Stimulated activated CD4-positive, alpha-beta T cell treated with anti-CD3 and anti-CD28 coated beads, Interleukin-4, amount 100 ng/mL, for 48 hours (primary cell): ENCODE measurements at regions not wholly inside any gene's neighbourhood (a gene's known extent, or its start where the extent isn't known, plus 50 kb on each side); places are given as distances from the start of the nearest gene placed in this dataset.

Source experiments
- DNase-seq, 2 donors: peaks; one replicate each; pipeline ENCODE4 v3.0.0-alpha.2; 2020; ENCODE audit warnings: low read depth in 2 of 2

DNA sequence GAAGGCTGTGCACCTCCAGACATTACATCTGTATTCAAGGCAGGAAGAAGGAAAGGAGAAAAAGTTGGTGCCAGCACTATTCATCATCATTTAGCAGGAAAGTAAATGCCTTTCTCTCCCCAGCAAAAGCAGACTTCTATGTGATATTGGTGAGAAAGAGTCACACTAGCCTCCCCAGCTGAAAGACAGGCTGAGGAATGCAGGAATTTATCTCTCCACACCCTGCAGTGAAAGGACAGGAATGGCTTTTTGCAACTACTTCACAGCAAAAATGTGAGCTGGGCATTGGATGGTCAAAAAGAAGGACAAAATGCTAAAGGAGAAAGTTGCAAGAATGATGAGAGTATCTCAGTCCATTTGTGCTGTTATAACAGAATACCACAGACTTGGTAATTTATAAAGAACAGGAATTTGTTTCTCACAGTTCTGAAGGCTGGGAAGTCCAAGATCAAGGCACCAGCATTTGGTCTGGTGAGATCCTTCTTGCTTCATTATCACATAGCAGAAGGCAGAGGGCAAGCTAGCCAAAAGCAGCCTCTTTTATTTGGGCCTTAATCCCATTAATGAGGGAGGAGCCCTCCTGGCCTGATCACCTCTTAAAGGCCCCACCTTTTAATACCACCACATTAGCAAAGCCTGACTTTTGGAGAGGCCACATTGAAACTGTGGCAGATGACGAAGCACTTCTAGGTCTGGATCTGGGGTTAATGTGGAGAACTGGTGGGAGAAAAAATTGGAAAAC lies 388.1 kb upstream of the SLC14A2 start:
- DNase-seq: no peak

DNA sequence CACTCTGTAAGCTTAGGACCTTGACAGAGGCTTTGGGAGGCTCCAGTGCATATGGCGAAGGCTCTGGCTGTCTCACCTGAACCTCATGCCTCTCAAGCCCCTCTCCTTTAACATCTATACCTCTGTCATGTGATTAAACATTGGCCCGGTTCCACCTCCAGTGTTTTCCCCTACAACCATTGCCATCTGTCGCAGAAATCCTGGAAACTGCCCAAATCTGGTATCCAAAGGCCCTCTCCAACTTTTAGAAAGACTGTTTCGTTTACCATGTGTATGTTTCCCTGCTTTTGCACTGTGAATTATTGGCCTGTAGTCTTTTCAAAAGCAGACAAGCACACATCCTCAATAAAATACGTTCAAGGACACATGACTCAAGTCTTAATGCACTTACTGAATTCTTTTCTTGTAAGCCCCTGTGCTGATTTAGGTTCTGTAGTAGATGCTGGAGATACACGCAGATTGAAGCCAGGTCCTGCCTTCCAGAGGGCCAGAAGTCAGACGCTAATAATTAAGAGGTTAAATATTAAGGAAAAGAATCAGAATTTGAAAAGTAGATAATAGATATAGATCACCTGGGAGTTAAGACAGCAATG lies 386.4 kb upstream of the SLC14A2 start:
- DNase-seq: no peak

DNA sequence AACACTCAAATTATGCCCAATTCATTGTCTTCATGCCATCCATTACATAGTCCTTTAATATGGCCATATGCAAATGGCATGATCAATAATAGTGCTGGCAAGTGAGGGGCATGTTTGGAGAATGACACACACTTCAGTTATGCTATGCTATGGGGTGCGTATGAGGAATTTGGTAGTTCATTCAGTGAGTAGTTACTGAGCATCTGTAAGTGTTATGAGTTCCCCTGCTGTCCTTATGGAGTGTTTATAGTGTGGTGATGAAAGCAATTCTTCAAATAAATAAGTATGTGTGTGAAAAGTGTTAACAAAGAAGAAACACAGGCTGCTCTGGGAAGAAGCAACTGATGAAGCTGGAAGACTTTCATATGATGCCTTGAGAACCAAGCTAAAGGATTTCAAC lies 383.7 kb upstream of the SLC14A2 start:
- no peak for DNase-seq

DNA sequence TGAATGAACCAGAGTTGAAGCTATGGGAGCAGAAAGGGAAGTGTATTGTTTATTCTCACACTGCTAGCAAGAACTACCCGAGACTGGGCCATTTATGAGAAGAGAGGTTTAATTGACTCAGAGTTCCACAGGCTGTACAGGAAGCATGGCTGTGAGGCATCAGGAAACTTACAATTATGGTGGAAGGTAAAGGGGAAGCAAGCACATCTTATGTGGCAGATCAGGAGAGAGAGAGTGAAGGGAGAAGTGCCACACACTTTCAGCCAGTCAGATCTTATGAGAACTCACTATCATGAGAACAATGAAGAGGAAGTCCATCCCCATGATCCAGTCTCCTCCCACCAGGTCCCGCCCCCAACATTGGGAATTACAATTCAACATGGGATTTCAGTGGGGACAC lies 383.2 kb upstream of the SLC14A2 start:
- no peak for DNase-seq

DNA sequence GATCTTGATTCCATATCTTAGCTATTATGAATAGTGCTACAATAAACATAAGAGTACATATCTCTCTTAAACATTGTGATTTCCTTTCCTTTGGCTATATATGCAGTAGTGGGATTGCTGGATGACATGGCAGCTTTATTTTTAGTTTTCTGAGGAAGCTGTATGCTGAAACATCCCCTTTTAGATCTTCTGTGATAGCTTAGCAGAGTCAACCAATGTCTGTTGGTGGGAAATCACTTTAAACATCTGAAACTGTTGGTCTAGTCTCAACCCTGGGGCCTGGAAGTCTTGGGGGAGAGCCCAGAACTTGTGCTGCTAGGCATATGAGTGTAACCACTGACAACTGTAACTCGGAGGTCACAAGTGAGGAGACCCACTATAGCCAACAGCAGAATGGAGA lies 378.6 kb upstream of the SLC14A2 start:
- DNase-seq: no peak

DNA sequence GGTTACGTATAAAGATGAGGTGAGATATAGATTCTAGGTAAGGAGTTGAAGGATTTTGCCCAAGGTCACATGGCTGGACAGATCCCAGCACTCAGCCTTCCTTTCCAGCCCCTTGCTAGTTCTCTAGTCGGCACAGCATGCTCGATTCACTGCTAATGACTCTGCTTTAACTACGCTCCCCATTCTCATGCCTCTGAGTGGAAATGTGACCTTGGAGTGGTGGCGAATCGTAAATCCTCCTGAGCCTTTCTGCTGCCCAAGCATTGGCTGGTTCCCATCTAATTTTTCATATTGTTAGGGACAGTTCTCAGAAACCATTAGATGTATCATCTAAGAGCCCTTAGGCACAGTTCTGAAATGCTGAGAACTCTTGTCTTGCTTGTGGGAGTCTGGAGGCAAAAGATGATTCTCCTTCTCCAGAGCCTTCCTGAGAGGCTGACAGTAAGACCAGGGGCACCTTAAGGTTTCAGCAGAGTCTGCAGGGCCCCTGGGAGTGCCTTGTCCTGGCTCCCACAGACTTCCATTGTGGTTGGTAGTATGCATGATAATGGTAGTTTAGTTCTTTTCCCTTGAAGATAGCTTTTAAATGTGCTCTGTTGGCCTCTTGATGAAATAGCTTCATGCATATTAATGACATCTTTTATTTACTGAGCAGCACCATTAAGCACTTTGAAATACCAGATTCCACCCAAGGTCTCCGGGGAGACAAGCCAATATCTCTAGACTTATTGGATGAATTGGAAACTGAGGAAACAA lies 377.8 kb upstream of the SLC14A2 start:
- DNase-seq: no peak

DNA sequence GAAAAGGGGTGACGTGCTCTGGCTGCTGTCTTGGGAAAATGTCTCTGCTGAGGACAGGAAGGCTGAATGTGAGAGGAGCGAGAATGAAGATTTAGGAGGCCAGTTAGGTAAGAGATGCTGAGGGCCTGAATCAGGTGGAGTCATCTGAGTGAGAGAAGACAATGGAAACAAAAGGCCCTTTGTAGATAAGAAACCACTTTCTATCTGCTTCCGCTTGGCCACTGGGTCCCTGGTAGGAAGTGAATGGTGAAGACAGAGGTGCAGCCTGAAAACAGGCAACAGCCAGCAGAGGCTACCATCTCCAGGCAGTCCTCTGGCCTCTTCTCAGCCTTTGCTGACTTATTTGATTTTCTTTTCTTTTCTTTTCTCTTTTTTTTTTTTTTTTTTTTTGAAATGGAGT lies 374.0 kb upstream of the SLC14A2 start:
- no peak for DNase-seq

DNA sequence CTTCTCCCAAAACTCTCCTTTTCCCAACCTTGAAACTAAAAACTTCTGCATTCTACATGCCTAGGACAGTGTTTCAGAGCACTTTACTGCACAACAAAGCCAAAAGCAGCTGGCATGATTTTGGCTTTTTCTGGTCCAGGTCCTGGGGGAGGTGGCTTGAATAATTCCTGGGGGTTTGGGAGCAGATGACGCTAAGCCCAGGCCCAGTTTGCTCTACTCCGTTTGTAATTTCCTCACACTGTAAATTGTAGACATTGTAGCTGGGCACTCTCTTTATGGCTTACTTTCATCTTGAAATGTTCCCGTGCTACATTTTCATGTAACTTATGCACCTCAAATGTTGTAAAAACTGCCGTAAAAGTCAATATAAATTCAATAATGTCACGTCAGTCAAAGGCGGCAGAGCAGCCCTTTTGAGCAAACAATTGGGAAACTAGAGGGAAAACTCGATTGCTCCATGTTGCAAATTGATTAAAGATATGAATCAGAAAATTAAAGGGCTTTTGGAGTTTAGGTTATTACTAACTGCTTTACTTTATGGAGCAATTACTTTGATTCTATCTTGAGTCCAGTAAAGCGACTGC lies 373.2 kb upstream of the SLC14A2 start:
- no peak for DNase-seq

DNA sequence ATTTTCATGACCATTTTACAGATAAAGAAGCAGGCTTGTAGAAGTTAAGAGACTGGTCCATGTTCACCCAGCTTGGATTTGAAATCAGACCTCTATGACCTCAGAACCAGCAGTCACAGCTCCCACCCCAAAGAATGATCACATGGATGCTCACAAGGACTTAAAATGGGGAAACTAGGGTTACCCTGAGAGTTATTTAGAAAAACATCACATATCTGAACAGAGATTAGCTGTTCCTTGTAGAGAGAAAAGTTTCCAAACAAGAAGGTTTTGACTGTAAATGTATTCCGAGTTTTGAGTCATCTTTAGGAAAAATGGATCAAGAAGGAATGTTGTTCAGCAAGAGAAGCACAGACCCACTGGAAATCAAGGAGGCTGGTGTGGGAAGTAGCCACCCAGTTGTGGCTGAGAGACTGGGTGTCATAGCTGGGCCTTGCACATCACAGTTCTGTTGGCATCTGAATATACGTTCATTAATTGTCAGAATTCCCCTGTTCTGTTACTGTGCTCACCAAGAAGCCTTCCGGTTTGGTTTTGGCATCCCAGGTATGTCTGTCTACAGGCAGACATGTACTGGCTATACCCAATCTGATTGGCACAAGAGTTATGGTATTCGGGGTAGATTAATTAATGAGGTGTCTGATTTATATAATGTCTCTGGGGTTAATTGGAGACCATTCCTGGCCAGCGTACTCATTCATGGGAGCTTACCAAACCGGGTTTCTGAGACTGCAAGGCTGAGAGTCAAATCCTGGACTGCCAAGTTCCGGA lies 371.8 kb upstream of the SLC14A2 start:
- DNase-seq: no peak

DNA sequence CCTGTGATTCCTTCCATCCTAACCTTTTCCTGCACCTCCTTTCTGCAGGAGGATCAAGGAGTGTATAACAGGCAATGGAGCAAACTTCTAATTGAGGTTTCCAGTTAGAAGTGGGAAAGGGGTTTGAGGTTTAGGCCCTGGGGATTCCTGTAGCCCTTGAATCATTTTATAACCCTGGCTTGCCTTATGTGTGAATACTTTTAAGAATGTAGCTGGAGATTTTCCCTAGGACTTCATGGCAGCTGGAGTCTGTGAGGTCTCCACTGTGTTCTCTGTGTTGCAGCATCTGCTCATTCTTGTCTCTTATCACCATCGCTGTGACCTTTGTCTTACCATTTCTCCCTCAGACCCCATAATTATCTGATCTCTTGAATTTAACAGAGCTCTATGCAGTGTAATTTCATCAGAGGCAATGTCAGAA lies 370.2 kb upstream of the SLC14A2 start:
- DNase-seq: no peak

DNA sequence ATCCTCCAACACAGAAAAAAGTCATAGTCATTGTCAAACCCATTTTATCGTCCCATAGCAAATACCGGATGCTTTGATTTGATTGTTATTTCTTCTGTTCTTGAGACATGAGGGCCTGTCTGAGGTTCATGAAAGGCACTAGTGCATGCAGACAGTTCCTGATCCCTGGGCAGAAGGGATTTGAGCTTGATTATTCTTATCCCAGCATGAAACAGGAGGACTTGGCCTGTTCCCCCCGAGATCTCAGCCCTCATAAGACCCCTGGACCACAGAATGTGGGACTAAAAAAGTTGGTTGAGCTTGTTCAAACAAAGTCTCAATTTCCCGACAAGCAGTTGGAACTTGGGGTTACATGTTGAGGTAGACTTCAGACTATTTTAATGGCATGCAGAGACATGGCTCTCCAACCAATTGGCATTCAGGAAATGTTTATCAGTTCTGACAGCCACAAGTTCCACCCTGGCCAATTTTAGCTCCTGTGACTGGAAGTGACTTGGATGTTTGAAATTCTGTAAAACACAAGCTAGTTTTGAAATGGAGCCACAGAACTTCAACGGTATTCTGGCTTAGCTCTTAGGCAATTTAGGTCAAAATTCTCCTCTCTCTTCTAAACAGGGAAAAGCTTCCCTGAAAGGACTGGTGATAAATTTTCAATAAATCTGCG lies 366.9 kb upstream of the SLC14A2 start:
- DNase-seq: no peak

DNA sequence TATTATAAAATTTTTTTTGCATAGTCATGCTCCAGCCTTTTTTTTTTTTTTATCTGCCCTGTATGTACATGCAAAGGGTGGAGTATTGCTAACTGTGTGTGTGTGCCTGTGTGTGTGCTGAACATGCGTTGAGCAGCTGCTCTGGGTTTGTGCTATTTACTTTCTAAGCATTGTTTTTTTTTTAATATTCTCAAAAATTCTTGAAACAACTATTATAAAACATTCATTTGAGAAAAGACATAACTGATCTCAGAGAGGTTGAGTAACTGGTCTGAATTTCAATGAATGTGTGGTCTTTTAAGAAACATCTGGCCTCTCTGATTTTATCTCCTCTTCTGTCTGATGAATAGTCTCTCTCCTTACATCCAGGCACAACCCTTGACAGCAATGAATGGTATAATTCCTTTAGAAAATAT lies 366.0 kb upstream of the SLC14A2 start:
- no peak for DNase-seq

DNA sequence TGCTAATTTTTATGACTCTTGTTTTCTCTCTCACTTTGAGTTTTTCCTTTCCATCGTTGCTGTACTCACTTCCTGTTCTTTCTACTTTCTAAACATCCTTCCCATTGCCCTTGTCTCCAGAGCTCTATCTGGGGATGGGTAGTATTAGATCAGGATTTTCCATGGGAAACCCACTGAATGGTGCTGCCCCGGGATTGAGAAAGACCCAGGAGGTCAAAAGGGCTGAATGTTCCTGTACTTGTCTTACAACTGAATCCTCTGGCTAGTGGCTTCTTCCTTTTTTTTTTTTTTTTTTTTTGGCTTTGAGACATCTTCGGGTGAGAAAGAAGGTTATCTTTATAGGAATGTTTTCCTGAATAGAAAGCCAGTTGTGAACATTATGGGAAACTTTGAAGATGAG lies 364.8 kb upstream of the SLC14A2 start:
- no peak for DNase-seq

DNA sequence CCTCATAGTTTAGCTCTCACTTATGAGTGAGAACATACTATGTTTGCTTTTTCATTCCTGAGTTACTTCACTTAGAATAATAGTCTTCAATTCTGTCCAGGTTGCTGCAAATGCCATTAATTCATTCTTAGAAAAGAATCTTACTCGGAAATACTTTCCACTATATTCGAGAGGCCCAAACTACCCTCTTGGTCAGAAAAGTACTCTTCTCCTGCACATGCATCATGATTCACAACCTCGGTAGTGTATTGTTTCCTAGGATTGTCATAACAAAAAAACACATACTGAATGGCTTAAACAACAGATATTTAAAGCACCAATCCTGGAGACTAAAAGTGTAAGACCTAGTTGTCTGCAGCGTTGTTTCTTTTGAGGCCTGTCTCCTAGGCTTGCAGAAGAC lies 364.0 kb upstream of the SLC14A2 start:
- DNase-seq: no peak

DNA sequence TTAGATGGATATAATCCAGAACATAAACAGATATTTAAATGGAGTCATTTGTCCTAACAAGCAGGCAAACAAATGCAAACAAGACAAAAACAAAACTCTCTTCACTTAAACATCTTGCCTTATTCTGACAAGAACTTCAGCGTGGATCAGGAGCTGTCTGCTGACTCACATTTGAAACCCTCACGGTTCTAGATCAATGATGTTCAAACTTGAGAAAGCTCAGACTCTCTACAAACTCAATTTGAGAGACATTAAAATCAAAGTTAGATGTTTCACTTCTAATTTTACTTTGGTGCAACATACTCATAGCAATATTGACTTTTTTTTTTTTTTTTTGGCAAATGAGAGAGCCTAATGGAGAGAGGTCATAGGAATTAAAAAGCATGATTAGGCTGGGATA lies 362.8 kb upstream of the SLC14A2 start:
- no peak for DNase-seq

DNA sequence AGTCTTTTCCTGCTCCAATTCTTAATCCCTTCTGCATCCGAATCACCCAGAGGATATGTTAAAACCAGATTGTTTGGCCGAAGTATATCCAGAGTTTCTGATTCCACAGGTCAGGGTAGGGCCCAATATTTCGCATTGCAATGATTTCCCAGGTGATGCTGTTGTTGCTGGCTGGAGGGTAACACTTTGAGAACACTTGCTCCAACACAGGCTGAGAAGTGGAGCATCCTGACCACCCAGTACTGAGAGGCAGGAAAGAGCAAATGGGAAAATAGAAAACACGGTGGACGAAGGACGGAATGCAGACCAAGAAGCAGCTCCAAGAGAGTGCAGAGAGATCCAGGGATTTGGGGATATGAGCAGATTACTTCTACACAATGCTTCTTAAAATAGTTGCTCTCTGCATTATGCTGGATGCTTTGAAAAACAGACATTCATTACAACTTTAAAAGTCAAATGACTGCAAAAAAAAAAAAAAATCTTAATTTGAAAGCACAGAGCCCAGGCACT lies 362.2 kb upstream of the SLC14A2 start:
- no peak for DNase-seq

DNA sequence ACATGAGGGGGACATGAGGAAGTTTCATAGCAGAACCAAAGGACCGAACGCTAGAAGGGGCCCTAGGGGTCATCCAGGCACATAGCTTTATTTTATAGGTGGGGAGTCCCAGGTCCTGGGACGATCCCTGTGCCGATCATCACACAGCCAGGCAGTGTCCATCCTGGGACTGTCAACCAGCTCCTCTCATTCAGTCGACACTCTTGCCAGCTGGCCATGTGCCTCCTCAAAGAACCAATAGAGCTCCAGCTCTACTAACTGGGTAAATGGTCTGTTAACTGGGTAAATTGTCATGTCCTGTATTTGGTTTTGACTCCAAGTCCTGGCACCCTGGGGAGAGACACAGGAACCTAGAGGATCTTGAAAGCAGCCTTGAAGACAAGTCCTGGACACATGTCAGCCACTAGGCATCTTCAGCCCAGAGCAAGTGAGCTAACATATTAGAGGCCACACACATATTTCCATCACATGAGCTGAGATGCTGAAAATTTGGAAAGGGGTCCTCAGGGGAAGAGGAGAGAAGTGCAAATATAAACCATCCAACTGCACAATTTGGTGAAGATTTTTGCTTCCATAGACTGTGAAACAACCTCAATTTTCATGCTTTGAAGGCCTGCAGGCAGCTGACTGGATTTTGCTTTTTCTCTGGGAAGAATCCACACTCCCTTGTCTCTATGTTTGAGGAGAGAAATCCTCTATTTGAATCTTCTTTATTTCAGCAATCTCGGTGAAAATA lies 361.1 kb upstream of the SLC14A2 start:
- DNase-seq: no peak

DNA sequence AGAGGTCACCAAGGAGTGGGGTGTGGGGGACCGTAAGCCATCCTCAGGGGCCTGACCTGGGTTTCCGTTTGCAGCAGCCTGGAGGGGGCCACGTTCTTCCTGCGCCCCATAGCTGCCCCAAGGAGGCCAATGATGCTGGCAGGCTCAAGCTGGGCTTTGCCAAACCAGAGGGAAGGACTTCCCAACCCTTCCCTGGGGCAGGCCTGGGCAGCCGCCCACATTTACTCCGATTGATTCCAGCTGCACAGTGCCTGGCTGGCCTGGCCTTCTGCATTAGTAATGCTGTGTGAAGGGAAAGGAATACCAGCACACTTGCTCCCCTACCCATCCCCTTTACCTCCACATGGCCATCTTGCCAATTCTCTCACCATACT lies 360.6 kb upstream of the SLC14A2 start:
- no peak for DNase-seq

DNA sequence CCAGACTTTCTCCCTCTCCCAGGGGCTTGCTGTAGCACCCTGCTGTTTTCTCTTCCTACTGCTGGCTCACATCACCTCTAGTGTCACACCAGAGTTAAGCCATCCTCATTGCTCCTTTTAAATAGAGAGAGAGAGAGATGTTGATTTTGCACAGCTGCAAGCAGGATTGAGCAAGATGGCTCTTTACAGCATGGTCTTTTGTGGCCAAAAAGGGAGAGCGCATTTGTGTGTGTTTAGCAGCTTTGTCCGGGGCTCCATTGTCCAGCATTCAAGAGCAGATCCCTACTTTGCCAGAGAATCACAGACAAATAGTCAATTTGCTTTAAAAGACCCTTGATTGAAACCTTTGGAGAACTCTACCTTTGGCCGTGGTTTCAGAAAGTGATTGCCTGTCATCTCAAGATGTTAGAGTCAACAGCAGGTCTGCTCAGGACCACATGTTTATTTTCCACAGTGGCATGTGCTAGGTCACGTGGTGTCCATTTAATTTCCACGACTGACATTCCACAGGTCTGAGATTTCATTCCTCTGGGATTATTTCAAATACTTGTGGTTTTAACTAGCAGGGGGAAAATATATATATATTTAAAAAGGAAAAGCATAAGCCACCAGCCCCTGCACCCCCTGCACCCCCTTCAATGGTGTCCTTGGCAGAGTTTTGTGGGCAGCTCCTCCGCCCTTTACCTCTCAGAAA lies 359.9 kb upstream of the SLC14A2 start:
- DNase-seq: no peak

DNA sequence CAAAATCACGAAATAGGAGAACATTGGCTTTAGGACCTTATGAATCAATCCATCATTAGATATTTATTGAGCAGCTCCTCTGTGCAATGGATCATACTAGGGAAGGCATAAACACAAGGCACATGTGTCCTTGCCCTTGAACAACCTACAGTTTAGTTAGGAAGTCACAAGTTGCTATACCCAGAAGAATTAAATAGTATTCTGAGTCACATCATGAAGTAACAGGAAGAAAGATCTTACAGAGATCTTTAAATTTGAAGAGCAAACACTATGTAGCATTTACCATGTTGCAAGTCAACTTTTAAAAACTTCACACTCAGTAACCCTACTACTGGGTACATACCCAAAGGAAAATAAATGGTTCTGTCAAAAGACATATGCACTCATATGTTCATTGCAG lies 355.2 kb upstream of the SLC14A2 start:
- no peak for DNase-seq
